OCI-LY7 (cell line): ENCODE measurements at regions not wholly inside any gene's neighbourhood (a gene's known extent, or its start where the extent isn't known, plus 50 kb on each side); places are given as distances from the start of the nearest gene placed in this dataset.

Experiments
- BruUV-seq: library from RNA; stranded (reverse); fragments of 400-500 nt; replicated peaks from 2 replicates; lab custom pipeline; 2021; lab: Mats Ljungman, UMichigan
- CTCF ChIA-PET: fragments of 300-600 bp; sonication (Branson Sonifier 250); formaldehyde crosslinking; loops from one replicate; lab custom pipeline; 2022; ENCODE audit warnings: antibody characterized with exemption; ENCODE audit not compliant: unreplicated experiment; lab: Charles Lee
- POLR2A ChIA-PET: fragments of 300-600 bp; sonication (Branson Sonifier 250); formaldehyde crosslinking; loops from one replicate; lab custom pipeline; 2022; ENCODE audit warnings: antibody characterized with exemption; lab: Charles Lee
- DNase-seq: peaks from one replicate; pipeline ENCODE4 v3.0.0-alpha.2; 2015; ENCODE audit warnings: low spot score
- H2AFZ ChIP-seq: fragments of 200-600 bp; sonication (generic), shearing (Covaris generic); 2 replicates; pipeline ENCODE4 v1.6.1; 2014; ENCODE audit warnings: mild to moderate bottlenecking, antibody characterized with exemption, low read length, moderate library complexity
- H3K27ac ChIP-seq: fragments of 200-600 bp; sonication (generic); 2 replicates; pipeline ENCODE4 v1.5.1; 2014; ENCODE audit warnings: mixed run types, low read depth, mild to moderate bottlenecking, moderate library complexity, low read length, inconsistent platforms; ENCODE audit not compliant: poor library complexity, severe bottlenecking
- H3K36me3 ChIP-seq: fragments of 200-600 bp; sonication (generic); 2 replicates; pipeline ENCODE4 v1.6.1; 2014; ENCODE audit warnings: mild to moderate bottlenecking, antibody characterized with exemption, low read length, moderate library complexity, mixed read lengths; ENCODE audit not compliant: insufficient read depth
- H3K4me1 ChIP-seq: fragments of 200-600 bp; sonication (generic); 2 replicates; pipeline ENCODE4 v1.5.1; 2014; ENCODE audit warnings: mild to moderate bottlenecking, low read length; ENCODE audit not compliant: insufficient read depth, poor library complexity, severe bottlenecking
- H3K4me2 ChIP-seq: fragments of 200-600 bp; sonication (generic); 2 replicates; pipeline ENCODE4 v1.6.1; 2014; ENCODE audit warnings: mild to moderate bottlenecking, low read length
- H3K4me3 ChIP-seq: fragments of 200-600 bp; sonication (generic); 2 replicates; pipeline ENCODE4 v1.5.1; 2014; ENCODE audit warnings: mild to moderate bottlenecking, low read depth, low read length; ENCODE audit not compliant: poor library complexity, severe bottlenecking
- H3K79me2 ChIP-seq: fragments of 200-600 bp; sonication (generic); 2 replicates; pipeline ENCODE4 v1.6.1; 2016; ENCODE audit warnings: low read depth, mild to moderate bottlenecking, low read length, moderate library complexity, mixed read lengths; ENCODE audit not compliant: insufficient read depth
- H3K9me2 ChIP-seq: fragments of 200-600 bp; sonication (generic); 2 replicates; pipeline ENCODE4 v1.6.1; 2016; ENCODE audit warnings: mild to moderate bottlenecking, low read length, mixed read lengths; ENCODE audit not compliant: insufficient read depth
- H3K9me3 ChIP-seq: fragments of 200-600 bp; sonication (generic); 2 replicates; pipeline ENCODE4 v1.6.1; 2014; ENCODE audit warnings: mild to moderate bottlenecking, mixed run types, low read length, mixed read lengths
- H4K20me1 ChIP-seq: fragments of 200-600 bp; sonication (generic); 2 replicates; pipeline ENCODE4 v1.6.1; 2014; ENCODE audit warnings: mild to moderate bottlenecking, antibody characterized with exemption, low read length, moderate library complexity, mixed read lengths; ENCODE audit not compliant: insufficient read depth
- CTCF ChIP-seq: fragments of 200-600 bp; sonication (generic); conservative IDR thresholded peaks from 2 replicates; pipeline ENCODE4 v1.5.1; 2014; ENCODE audit warnings: mild to moderate bottlenecking, antibody characterized with exemption, low read length, moderate library complexity, mixed read lengths
- EZH2phosphoT487 ChIP-seq: fragments of 200-600 bp; sonication (generic); IDR thresholded peaks from 2 replicates; pipeline ENCODE4 v1.6.1; 2018; ENCODE audit warnings: low read depth, borderline replicate concordance, mild to moderate bottlenecking, mixed run types, antibody characterized with exemption, low read length, moderate library complexity, mixed read lengths
- intact Hi-C: fragments of 100-400 bp; cut with micrococcal nuclease; formaldehyde crosslinking; loops from one replicate; pipeline ENCODE4 v1.10.0; 2022; ENCODE audit not compliant: unreplicated experiment

- Histone ChIP-seq H3K36me3 (no peaks in the 10 kb centered on the region), H3K79me2 (no peaks in the 10 kb centered on the region), H3K4me1 (no peaks in the 10 kb centered on the region), H3K4me2 (no peak overlapping the region), H3K27ac (no peak overlapping the region), H3K9me3 (no peaks in the 10 kb centered on the region), H4K20me1 (no peaks in the 10 kb centered on the region), H2AFZ (no peak overlapping the region), H3K4me3 (no peak overlapping the region), H3K9me2 (no peaks in the 10 kb centered on the region)
- BruUV-seq, result no TSS peak
- TF ChIP-seq CTCF, result no peak
- no peak for TF ChIP-seq EZH2phosphoT487
- ChIA-PET CTCF (no interaction called here), POLR2A (no interaction called here)
- no peak for DNase-seq
- intact Hi-C loops, result no loop called here
These were observed 207.4 kb upstream of the VCX start for GRCh38 chrX:7635604-7636003.

GRCh38 chrX:7620560-7620959, 222.4 kb upstream of the VCX start:
- POLR2A ChIA-PET, result no interaction called here
- DNase-seq, result no peak

GRCh38 chrX:7617994-7618393, 225.0 kb upstream of the VCX start:
- no peaks in the 10 kb centered on the region for H3K4me1 ChIP-seq
- H3K36me3 ChIP-seq, result no peaks in the 10 kb centered on the region
- no peaks in the 10 kb centered on the region for H3K9me2 ChIP-seq
- no peaks in the 10 kb centered on the region for H3K79me2 ChIP-seq
- no peak for TF ChIP-seq CTCF
- no peak for TF ChIP-seq EZH2phosphoT487
- H3K9me3 ChIP-seq, result no peaks in the 10 kb centered on the region
- no peak overlapping the region for H3K4me2 ChIP-seq
- DNase-seq, result no peak
- ChIA-PET CTCF (no interaction called here), POLR2A (no interaction called here)
- intact Hi-C loops, result no loop called here
- no peak overlapping the region for H3K4me3 ChIP-seq
- no TSS peak for BruUV-seq
- H4K20me1 ChIP-seq, result no peaks in the 10 kb centered on the region
- no peak overlapping the region for H3K27ac ChIP-seq
- H2AFZ ChIP-seq, result no peak overlapping the region

More at GRCh38 chrX:7620560-7620959, 222.4 kb upstream of the VCX start:
- H3K4me3 ChIP-seq, result no peak overlapping the region
- H2AFZ ChIP-seq, result no peak overlapping the region
- H4K20me1 ChIP-seq, result no peaks in the 10 kb centered on the region
- intact Hi-C loops, result no loop called here
- H3K27ac ChIP-seq, result no peak overlapping the region
- no peaks in the 10 kb centered on the region for H3K9me3 ChIP-seq
- TF ChIP-seq CTCF, result no peak
- TF ChIP-seq EZH2phosphoT487, result no peak
- H3K4me1 ChIP-seq, result no peaks in the 10 kb centered on the region
- no peaks in the 10 kb centered on the region for H3K79me2 ChIP-seq
- no peaks in the 10 kb centered on the region for H3K9me2 ChIP-seq
- no peaks in the 10 kb centered on the region for H3K36me3 ChIP-seq
- no TSS peak for BruUV-seq
- CTCF ChIA-PET, result no interaction called here
- H3K4me2 ChIP-seq, result no peak overlapping the region
